COLO668 (cell line): ENCODE measurements at regions not wholly inside any gene's neighbourhood (a gene's known extent, or its start where the extent isn't known, plus 50 kb on each side); places are given as distances from the start of the nearest gene placed in this dataset.

ENCODE experiments used
- DNase-seq: peaks from one replicate; lab custom pipeline; 2025; ENCODE audit not compliant: unreplicated experiment; lab: John Stamatoyannopoulos, UW

- DNase-seq: no peak
Measured at GRCh38 chr2:45337481-45337880, 273.6 kb downstream of the SRBD1 start.

GRCh38 chr2:45334205-45334604 lies 276.9 kb downstream of the SRBD1 start:
- DNase-seq: no peak

- no peak for DNase-seq
Measured at GRCh38 chr2:45332567-45332966, 278.5 kb downstream of the SRBD1 start.

- no peak for DNase-seq
Measured at GRCh38 chr2:45332094-45332493, 279.0 kb downstream of the SRBD1 start.

GRCh38 chr2:45331410-45331786 lies 279.7 kb downstream of the SRBD1 start:
- no peak for DNase-seq

GRCh38 chr2:45330637-45331409 lies 280.2 kb downstream of the SRBD1 start:
- DNase-seq: peak; percentile 52

- DNase-seq: no peak
Measured at GRCh38 chr2:45330108-45330507, 281.0 kb downstream of the SRBD1 start.

- peak; percentile 35 for DNase-seq
Measured at GRCh38 chr2:45329045-45329677, 281.9 kb downstream of the SRBD1 start.

GRCh38 chr2:45328264-45328870 lies 282.7 kb downstream of the SRBD1 start:
- DNase-seq: peak; percentile 8

- DNase-seq: no peak
Measured at GRCh38 chr2:45323344-45323743, 287.7 kb downstream of the SRBD1 start.

- DNase-seq: no peak
Measured at GRCh38 chr2:45320956-45321355, 290.1 kb downstream of the SRBD1 start.

- DNase-seq: no peak
Measured at GRCh38 chr2:45319683-45320455, 291.2 kb downstream of the SRBD1 start.

- no peak for DNase-seq
Measured at GRCh38 chr2:45318686-45319085, 292.4 kb downstream of the SRBD1 start.

GRCh38 chr2:45316576-45317338 lies 294.3 kb downstream of the SRBD1 start:
- DNase-seq: no peak

- DNase-seq: no peak
Measured at GRCh38 chr2:45315861-45316260, 295.2 kb downstream of the SRBD1 start.

GRCh38 chr2:45312275-45312674 lies 298.8 kb downstream of the SRBD1 start:
- DNase-seq: peak; percentile 48

- DNase-seq: no peak
Measured at GRCh38 chr2:45311559-45311958, 299.5 kb downstream of the SRBD1 start.

- DNase-seq: no peak
Measured at GRCh38 chr2:45307147-45307546, 297.9 kb upstream of the SIX2 start.

- DNase-seq: no peak
Measured at GRCh38 chr2:45305599-45305998, 296.3 kb upstream of the SIX2 start.

GRCh38 chr2:45303417-45304202 lies 294.4 kb upstream of the SIX2 start:
- peak; percentile 12 for DNase-seq
